Lower leg skin (tissue), 3 donors: ENCODE measurements at regions not wholly inside any gene's neighbourhood (a gene's known extent, or its start where the extent isn't known, plus 50 kb on each side); places are given as distances from the start of the nearest gene placed in this dataset.

ENCODE experiments used
- CTCF ChIP-seq, 3 donors: fragments of 450-650 bp; IDR thresholded peaks; one replicate each; pipeline ENCODE4 v1.5.1; 2016; ENCODE audit warnings: antibody characterized with exemption in 3 of 3, mild to moderate bottlenecking in 3 of 3, moderate library complexity in 2 of 3
- POLR2A ChIP-seq, 2 donors: fragments of 450-650 bp; IDR thresholded peaks; one replicate each; pipeline ENCODE4 v1.6.1; 2016 to 2017; ENCODE audit warnings: antibody characterized with exemption in 2 of 2, mild to moderate bottlenecking in 1 of 2, moderate library complexity in 1 of 2

- no peak for TF ChIP-seq CTCF (IDR thresholded peaks at IDR 0.05)
- TF ChIP-seq POLR2A (IDR thresholded peaks at IDR 0.05), result no peak
Observed at GRCh38 chr5:167158588-167158987, 1132.9 kb upstream of the WWC1 start.
